ENCODE measurements at regions not wholly inside any gene's neighbourhood (a gene's known extent, or its start where the extent isn't known, plus 50 kb on each side); places are given as distances from the start of the nearest gene placed in this dataset.

DNA sequence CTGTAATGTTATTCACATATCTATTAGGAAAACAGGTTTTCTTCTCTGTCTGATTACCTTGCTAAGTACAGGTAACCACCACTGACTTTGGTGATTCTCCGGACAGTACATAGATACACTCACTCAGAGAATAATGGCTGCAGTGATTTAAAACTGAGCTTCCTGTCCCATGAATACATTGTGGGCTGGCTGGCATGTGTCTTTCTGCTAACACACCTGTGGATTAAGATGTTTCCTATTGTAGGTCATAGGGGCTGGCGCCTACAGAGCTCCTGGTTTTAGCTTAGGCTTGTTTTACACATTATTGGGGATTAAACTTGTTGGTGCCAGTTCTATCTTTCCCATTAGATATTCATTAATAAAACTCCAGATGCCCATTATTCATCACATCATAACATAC lies 102.7 kb upstream of the MEIS2 start:
- TF ChIP-seq, protein P1, sequence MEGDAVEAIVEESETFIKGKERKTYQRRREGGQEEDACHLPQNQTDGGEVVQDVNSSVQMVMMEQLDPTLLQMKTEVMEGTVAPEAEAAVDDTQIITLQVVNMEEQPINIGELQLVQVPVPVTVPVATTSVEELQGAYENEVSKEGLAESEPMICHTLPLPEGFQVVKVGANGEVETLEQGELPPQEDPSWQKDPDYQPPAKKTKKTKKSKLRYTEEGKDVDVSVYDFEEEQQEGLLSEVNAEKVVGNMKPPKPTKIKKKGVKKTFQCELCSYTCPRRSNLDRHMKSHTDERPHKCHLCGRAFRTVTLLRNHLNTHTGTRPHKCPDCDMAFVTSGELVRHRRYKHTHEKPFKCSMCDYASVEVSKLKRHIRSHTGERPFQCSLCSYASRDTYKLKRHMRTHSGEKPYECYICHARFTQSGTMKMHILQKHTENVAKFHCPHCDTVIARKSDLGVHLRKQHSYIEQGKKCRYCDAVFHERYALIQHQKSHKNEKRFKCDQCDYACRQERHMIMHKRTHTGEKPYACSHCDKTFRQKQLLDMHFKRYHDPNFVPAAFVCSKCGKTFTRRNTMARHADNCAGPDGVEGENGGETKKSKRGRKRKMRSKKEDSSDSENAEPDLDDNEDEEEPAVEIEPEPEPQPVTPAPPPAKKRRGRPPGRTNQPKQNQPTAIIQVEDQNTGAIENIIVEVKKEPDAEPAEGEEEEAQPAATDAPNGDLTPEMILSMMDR (conservative IDR thresholded peaks at IDR 0.05 in 1 of 2, IDR thresholded peaks at IDR 0.05 in 1 of 2; ENCODE audit: extremely low read depth in 1 of 2, insufficient read depth in 1 of 2, low read depth in 1 of 2, low read length in 2 of 2), result no peak
- TF ChIP-seq EZH2 (IDR thresholded peaks at IDR 0.05; ENCODE audit: borderline replicate concordance, low read length), result no peak

All from mammary epithelial cell (primary cell).